22Rv1 (cell line): ENCODE measurements at regions not wholly inside any gene's neighbourhood (a gene's known extent, or its start where the extent isn't known, plus 50 kb on each side); places are given as distances from the start of the nearest gene placed in this dataset.
"Not testable (repeated sequence)": the region's sequence is repeated elsewhere in the genome, so short reads cannot be mapped to it uniquely, and the experiment has no call there.

Experiments
- CTCF ChIP-seq: fragments of 450-650 bp; IDR thresholded peaks from 2 replicates; pipeline ENCODE4 v1.5.1; 2017; ENCODE audit warnings: mild to moderate bottlenecking
- ZFX ChIP-seq: fragments of 450-650 bp; IDR thresholded peaks from 2 replicates; pipeline ENCODE4 v1.6.1; 2017; ENCODE audit warnings: antibody characterized with exemption, borderline replicate concordance

DNA sequence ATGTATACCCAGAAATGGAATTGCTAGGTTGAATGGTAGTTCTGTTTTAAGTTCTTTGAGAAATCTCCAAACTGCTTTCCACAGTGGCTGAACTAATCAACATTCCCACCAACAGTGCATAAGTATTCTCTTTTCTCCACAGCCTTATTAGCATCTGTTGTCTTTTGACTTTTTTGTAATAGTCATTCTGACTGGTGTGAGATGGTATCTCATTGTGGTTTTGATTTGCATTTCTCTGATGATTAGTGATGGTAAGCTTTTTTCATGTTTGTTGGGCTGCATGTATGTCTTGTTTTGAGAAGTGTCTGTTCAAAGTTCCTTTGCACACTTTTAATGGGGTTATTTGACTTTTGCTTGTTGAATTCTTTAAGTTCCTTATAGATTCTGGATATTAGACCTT lies 52.4 kb upstream of the EHHADH start:
- TF ChIP-seq CTCF, ZFX: not testable (repeated sequence)
